GM19239 (cell line): ENCODE measurements at regions not wholly inside any gene's neighbourhood (a gene's known extent, or its start where the extent isn't known, plus 50 kb on each side); places are given as distances from the start of the nearest gene placed in this dataset.
"Not testable (repeated sequence)": the region's sequence is repeated elsewhere in the genome, so short reads cannot be mapped to it uniquely, and the experiment has no call there.

ENCODE experiments used
- DNase-seq: peaks from one replicate; pipeline ENCODE4 v3.0.0; 2011; ENCODE audit warnings: low spot score; ENCODE audit not compliant: insufficient read length
- FAIRE-seq: peaks from 2 replicates; lab custom pipeline; 2011; peaks lifted over from hg19 to GRCh38; lab: Jason Lieb, UNC

- FAIRE-seq, result no peak
Measured at GRCh38 chr4:187491286-187491685, 504.3 kb upstream of the ZFP42 start.

DNA sequence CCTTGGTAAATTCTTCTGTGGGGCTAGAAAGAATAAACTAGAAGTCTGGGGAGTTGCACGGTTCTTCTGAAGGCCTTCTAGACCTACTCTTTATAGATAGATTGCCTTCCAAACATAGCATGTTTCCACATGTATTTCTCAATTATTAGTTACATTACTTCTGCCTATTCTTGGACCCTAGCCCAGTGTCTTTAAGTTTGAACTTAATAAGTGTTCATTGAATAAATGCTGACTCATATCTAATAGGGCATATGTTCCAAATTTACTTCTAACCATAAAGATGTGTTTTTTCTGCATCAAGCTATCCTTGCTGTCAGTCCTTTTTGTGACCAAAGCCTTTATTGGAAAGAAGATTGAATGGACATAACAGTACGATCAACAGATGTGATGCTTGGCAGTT lies 503.6 kb upstream of the ZFP42 start:
- no peak for DNase-seq
- no peak for FAIRE-seq

More at GRCh38 chr4:187491286-187491685, 504.3 kb upstream of the ZFP42 start:
- DNase-seq, result no peak

GRCh38 chr4:187493661-187494060 lies 501.9 kb upstream of the ZFP42 start:
- FAIRE-seq (no peak), DNase-seq (no peak)

DNA sequence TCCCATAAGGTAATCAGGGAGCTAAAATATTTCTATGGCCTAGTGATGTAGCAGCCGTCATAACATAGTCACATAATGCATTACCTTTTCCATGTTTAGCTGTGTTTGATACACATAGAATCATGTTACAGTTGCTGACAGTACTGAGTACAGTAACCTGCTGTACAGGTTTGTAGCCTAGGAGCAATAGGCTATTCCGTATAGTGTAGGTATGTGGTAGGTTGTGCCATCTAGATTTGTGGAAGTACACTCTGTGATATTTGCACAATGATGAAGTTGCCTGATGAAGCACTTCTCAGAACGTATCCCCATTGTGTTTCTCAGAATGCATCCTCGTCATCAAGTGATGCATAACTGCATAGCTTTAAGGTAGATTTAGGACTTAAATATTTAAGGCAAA lies 495.6 kb upstream of the ZFP42 start:
- no peak for DNase-seq
- no peak for FAIRE-seq

GRCh38 chr4:187500796-187501195 lies 494.8 kb upstream of the ZFP42 start:
- no peak for FAIRE-seq
- DNase-seq, result no peak

DNA sequence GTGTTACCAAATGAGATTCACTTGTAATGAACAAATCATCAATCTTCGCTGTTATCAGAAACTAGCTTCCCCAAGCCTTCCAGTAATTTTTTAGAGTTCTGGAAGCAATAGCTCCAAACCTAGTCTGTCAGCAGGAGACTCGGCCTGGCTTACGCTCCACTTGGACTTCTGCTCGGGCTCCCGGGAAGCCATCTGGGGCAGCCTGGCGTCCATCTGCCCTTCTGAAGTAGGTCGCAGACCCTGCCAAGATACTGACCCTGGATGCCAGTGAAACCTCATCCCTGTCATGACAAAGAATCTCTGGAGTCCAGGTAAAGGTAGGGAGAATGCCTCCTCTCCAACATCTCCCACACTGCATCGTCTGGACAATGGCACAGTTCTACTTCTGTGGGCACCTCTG lies 493.8 kb upstream of the ZFP42 start:
- FAIRE-seq, result no peak

DNA sequence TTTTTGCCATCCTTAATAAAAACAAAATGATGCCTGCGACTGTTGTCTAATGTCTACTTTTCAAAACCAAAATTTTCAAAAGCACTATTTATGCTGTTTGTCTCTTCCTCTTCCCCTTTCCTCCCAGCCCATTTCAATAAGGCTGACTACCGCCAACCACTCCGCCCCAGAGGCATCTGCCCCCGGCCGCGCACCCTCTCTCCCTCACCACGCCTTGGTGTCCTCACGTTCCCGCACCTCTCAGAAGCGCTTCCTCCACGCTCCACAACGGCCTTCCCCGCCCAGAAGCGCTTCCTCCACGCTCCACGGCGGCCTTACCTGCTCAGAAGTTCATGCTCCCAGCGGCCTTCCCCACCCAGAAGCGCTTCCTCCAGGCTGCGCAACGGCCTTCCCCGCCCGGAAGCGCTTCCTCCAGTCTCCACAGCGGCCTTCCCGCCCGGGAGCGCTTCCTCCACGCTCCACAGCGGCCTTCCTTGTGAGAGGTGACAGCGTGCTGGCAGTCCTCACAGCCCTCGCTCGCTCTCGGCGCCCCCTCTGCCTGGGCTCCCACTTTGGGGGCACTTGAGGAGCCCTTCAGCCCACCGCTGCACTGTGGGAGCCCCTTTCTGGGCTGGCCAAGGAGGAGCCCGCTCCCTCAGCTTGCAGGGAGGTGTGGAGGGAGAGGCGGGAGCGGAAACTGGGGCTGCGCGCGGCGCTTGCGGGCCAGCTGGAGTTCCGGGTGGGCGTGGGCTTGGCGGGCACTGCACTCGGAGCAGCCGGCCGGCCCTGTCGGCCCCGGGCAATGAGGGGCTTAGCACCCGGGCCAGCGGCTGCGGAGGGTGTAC lies 490.4 kb upstream of the ZFP42 start:
- no peak for FAIRE-seq
- DNase-seq, result no peak

More for the DNA sequence above, 493.8 kb upstream of the ZFP42 start:
- DNase-seq, result no peak

DNA sequence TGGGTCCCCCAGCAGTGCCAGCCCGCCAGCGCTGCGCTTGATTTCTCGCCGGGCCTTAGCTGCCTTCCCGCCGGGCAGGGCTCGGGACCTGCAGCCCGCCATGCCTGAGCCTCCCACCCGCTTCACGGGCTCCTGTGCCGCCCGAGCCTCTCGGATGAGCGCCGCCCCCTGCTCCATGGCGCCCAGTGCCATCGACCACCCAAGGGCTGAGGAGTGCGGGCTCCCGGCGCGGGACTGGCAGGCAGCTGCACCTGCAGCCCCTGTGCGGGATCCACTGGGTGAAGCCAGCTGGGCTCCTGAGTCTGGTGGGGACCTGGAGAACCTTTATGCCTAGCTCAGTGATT lies 489.8 kb upstream of the ZFP42 start:
- FAIRE-seq, DNase-seq: not testable (repeated sequence)

- no peak for FAIRE-seq
- DNase-seq, result no peak
Measured at GRCh38 chr4:187516224-187516623, 479.3 kb upstream of the ZFP42 start.

GRCh38 chr4:187541666-187542065 lies 453.9 kb upstream of the ZFP42 start:
- no peak for DNase-seq
- FAIRE-seq, result no peak

DNA sequence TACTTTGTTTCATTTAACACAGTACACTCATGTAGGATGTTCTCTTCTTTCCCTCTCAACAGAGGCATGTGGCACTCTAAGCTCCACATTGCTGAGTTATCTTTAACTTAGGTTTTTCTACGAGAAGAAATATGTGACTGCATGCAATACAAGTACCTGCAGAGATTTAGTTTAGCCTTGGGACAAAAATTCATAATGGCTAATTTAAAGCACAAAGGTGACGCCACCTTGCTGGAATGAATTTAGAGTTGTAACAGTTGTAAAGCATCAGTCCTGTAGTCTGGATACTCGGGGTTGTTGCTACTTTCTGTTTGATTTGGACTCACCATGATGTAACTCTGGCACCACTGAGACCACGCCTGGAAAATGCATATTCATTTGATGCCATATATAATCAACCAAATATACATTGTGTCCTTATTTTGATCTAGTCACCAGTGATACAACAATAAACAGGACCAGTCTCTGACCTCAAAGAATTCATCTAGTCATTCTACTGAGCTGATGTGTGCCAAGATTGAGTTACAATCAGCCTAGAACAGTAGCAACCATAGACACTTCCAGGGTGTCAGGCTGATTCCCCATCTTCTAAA lies 451.0 kb upstream of the ZFP42 start:
- FAIRE-seq, result no peak

GRCh38 chr4:187547316-187547715 lies 448.3 kb upstream of the ZFP42 start:
- DNase-seq (no peak), FAIRE-seq (no peak)

More for the DNA sequence above, 451.0 kb upstream of the ZFP42 start:
- no peak for DNase-seq

DNA sequence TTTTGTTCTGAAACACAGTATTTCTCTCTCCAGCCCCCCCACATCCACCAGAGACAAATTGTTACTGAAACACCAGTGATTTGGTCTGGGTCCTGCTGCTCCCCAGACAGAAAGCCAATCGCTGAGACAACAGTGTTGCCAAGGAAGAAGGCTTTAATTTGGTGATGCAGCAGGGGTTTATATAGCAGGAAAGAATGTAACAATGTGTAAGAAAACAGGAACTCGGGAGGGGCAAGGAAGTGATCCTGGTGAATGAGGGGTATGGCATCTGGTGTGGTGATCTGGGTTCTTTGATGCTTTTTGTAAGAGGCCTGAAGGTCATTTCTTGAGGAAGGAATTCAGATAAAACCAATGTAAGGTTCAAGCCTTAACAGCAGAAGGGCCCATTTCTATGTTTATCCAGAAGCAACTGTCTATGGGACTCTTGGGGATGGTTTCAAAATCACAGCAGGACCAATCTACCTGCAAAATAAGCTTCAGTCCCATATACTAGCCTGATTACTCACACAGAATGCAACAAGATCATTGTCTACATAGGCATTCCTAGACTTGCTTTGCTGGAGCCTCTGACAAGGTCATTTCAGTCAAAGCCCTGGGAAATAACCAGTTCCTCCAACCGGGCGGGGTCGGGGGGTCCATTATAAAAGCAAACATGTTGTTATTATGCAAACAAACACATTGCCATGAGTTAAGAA lies 445.2 kb upstream of the ZFP42 start:
- no peak for DNase-seq
- FAIRE-seq, result no peak

DNA sequence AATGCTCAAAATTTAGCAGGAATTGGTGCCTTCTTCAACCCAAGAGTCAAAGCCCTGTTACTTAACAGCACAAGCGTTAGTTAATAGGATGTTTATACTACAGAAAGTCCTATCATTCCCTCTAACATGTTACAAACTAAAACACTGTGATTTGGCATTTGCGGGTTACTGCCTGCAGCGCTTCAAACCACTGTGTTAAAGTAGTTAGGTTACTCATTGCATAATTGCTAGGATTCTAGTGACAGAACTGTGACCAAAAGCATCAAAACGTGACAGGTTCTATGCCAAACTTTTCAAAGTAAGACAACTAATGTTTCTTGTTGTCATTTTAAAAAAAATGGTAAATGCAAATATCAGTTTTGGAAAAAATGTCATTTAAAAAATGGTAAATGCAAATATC lies 442.8 kb upstream of the ZFP42 start:
- FAIRE-seq, result no peak
- DNase-seq, result no peak

DNA sequence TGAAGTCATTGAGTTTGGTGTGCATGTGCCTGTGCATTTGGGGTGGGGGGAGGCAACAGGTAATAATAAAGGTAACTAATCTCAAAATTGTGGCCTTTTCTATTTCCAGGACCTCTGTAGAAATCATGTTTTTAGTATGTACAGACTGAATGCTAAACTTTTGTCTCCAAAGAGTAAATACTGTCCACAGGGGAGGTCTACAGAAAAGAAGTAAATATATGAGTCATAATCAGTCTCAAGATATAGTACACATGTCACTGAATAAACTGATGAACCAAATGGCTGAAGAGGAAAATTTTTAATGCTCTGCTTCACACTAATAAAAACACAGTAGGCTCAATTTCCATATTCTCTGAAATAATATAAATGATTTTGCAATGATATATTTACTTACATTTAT lies 440.4 kb upstream of the ZFP42 start:
- no peak for FAIRE-seq

DNA sequence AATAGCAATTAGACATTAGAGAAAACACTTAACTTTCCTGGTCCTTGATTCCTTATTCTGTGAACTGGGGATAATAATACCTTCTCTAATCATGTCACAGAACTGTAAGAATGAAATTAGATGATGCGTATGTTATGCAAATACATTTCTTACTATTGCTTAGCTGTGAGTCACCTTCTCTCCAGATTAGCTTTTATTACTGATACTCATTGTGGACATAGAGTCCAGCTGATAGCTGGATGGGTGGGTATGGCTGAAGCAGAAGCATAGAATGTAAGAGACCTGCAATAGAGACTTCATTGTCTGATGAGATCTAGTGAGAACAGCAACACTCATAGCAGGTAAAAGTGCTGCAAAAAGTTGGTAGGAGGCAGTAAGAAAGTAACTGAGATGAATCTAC lies 437.2 kb upstream of the ZFP42 start:
- DNase-seq (no peak), FAIRE-seq (no peak)

More for the DNA sequence above, 440.4 kb upstream of the ZFP42 start:
- no peak for DNase-seq

GRCh38 chr4:187562345-187562744 lies 433.2 kb upstream of the ZFP42 start:
- DNase-seq, result no peak
- FAIRE-seq, result no peak

GRCh38 chr4:187565416-187565815 lies 430.2 kb upstream of the ZFP42 start:
- DNase-seq (no peak), FAIRE-seq (no peak)

DNA sequence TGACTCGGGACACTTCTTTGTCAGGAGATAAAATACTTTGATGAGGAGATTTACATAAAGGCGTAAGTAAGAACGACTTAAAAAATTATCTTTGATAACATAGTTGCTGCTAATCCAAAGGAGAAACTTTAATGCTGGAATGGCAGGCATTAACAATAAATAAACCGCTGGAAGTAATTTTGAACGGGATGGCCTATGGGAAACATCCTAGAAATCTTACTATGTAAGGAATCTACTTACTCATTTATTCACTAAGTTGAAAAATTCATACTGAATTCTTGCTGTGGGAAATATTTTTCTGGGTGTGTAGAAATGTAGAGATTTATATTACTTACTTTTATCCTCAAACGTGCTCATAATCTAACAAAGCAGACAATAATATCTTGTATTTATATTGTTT lies 425.7 kb upstream of the ZFP42 start:
- FAIRE-seq, result no peak
- DNase-seq, result no peak

DNA sequence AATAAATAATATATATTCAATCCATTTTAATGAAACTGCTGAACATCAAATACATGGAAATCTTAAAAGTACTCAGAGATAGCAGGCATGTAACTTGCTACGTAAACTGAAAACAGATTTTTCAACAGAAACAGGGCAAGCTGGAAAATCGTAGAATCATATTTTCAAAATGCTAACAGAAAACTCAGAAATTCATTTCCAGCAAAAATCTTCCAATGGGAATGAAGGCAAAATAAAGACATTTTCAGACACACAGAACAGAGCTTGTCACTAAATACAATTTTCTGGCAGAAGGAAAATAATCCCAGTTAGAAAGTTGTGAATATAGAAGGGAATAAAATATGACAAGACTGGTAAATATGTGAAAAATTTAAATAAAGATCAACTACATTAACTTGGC lies 419.9 kb upstream of the ZFP42 start:
- no peak for DNase-seq
- no peak for FAIRE-seq

GRCh38 chr4:187576751-187577150 lies 418.8 kb upstream of the ZFP42 start:
- FAIRE-seq (no peak), DNase-seq (no peak)
